ENCODE measurements at regions not wholly inside any gene's neighbourhood (a gene's known extent, or its start where the extent isn't known, plus 50 kb on each side); places are given as distances from the start of the nearest gene placed in this dataset.

DNA sequence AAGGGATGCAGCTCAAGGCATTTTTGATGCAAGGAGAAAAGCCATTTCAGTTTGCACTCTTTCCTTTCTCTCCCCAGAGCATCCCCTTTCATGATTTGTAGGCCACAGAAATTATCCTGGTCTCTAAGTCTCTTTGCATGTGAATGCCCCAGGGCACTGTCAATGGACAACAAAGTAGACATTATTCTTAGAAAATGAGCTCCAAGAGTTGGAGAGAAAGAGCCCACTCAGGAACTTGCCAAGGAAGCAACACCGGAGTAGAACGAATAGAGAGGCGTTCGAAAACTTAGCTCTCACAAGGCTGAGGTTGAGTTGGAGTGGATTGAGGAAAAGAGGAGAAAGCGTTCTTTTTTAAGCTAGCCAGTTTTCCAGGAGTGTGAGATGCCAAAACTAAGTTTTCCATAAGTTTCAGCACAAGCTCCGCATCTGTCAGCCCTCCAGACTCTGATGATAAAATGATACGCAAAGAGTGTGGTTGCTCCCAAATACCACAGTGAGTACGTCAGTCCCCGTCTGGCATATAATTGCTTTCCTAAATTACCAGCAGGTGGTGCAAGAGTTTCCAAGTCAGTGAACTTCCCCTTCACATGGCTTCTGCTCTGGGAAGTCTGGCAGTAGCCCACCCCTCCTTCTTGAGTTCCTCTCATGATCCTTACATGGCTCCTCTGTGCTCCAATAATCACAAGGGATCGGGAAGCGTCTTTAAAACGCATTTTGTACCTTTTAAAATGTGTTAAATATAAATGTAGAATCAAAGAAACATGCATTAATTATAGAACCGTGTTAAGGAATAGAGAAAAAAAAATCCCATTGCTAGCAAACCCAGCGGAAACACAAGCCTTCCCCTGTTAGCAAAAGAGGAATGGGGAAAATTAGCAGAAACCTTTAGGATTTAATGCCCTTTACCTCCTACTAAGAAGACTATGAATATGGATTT, 1060.6 kb upstream of the FANCL start:
- Mint-ChIP-seq H3K27me3 (peaks cover 0 to 23% (median 5%) of the 10 kb centered on the region in 5 donors), H3K4me3 (no peak overlapping the region), H3K9me3 (no peaks in the 10 kb centered on the region), H3K27ac (no peak overlapping the region), H3K4me1 (no peaks in the 10 kb centered on the region), H3K36me3 (no peaks in the 10 kb centered on the region)
- DNase-seq (peak in 5 of 9 donors; percentile 23 to 54 (median 36)), ATAC-seq (peak; percentile 74)
- no peak overlapping the region for H3K4me3 ChIP-seq (ENCODE audit: low read length)
- H3K4me1 ChIP-seq (ENCODE audit: control insufficient read depth in 2 of 2, insufficient read depth in 2 of 2, low read length in 2 of 2) = no peaks in the 10 kb centered on the region
- H3K9me3 ChIP-seq (ENCODE audit: control insufficient read depth in 2 of 3, low read length in 3 of 3) = no peaks in the 10 kb centered on the region
- ChIA-PET POLR2A (no interaction called here), CTCF (interaction anchor here (0.7 to 1.2 kb wide), 5 partner anchors 8 to 852 kb away, joined by 3 to 5 read pairs (median 3); no protein-coding TSS in a partner anchor)
- H3K36me3 ChIP-seq (ENCODE audit: control insufficient read depth in 2 of 3, insufficient read depth in 3 of 3, low read length in 3 of 3) = no peaks in the 10 kb centered on the region
- intact Hi-C loops (cut with micrococcal nuclease) = loop anchor here (1.0 to 5.0 kb wide), 7 partner anchors 586 to 1543 kb away; no protein-coding TSS in a partner anchor
- H3K27ac ChIP-seq (ENCODE audit: low read depth, low read length) = no peak overlapping the region
- no peaks in the 10 kb centered on the region for H3K27me3 ChIP-seq (ENCODE audit: control insufficient read depth in 2 of 2, insufficient read depth in 2 of 2, low read length in 2 of 2)

DNA sequence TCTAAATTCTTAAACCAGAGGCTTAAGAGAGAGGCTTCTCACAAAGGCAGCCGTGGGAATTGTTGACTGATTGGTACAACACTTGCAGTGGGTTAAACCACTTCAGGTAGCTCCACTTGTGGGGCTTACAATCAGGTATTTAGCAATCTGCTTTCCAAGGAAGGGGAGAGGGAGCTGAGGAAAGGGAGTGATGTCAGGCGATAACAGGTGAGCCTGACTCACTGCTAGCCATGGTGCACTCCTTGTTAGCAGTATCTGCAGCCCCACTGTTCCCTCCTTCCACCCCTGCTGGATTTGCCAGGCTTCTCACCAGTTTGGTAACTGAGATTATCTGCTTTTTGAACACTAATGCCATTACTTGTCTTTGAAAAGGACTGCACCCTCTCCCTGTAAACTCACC, 1056.7 kb upstream of the FANCL start:
- POLR2A ChIA-PET = no interaction called here
- Mint-ChIP-seq H3K27ac (no peak overlapping the region), H3K27me3 (peaks cover 0 to 24% (median 4%) of the 10 kb centered on the region in 5 donors), H3K4me1 (no peaks in the 10 kb centered on the region), H3K36me3 (no peaks in the 10 kb centered on the region), H3K9me3 (no peaks in the 10 kb centered on the region), H3K4me3 (no peak overlapping the region)
- H3K27ac ChIP-seq (ENCODE audit: low read depth, low read length) = no peak overlapping the region
- no peak for DNase-seq
- no peaks in the 10 kb centered on the region for H3K4me1 ChIP-seq (ENCODE audit: control insufficient read depth in 2 of 2, insufficient read depth in 2 of 2, low read length in 2 of 2)
- no peak overlapping the region for H3K4me3 ChIP-seq (ENCODE audit: low read length)
- CTCF ChIA-PET = interaction anchor here (0.6 kb wide), 1 partner anchor 492 kb away, joined by 4 read pairs; no protein-coding TSS in a partner anchor
- intact Hi-C loops (cut with micrococcal nuclease) = no loop called here
- H3K36me3 ChIP-seq (ENCODE audit: control insufficient read depth in 2 of 3, insufficient read depth in 3 of 3, low read length in 3 of 3) = no peaks in the 10 kb centered on the region
- no peaks in the 10 kb centered on the region for H3K27me3 ChIP-seq (ENCODE audit: control insufficient read depth in 2 of 2, insufficient read depth in 2 of 2, low read length in 2 of 2)
- H3K9me3 ChIP-seq (ENCODE audit: control insufficient read depth in 2 of 3, low read length in 3 of 3) = no peaks in the 10 kb centered on the region
- ATAC-seq = no peak

DNA sequence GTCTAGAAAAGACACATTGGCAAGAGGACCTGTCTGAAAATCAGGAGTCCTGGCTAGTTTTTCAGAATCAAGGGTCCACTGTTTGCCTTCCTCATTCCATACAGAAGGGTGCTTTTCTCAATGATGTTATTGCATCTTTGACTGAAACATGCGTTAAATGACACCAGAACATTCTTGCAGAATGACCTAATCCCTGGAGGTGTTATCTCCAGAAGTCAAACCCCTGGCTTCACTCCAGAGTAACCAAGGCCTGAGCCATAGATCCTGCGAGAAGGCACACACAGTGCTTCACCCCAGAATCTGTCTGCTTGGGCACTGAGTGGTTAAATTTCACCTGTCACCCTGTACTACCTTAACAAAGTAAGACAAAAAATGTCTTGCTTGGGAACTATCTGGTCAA, 1055.2 kb upstream of the FANCL start:
- Histone ChIP-seq H3K36me3 (ENCODE audit: control insufficient read depth in 2 of 3, insufficient read depth in 3 of 3, low read length in 3 of 3) (no peaks in the 10 kb centered on the region), H3K4me1 (ENCODE audit: control insufficient read depth in 2 of 2, insufficient read depth in 2 of 2, low read length in 2 of 2) (no peaks in the 10 kb centered on the region), H3K27ac (ENCODE audit: low read depth, low read length) (no peak overlapping the region), H3K27me3 (ENCODE audit: control insufficient read depth in 2 of 2, insufficient read depth in 2 of 2, low read length in 2 of 2) (no peaks in the 10 kb centered on the region), H3K9me3 (ENCODE audit: control insufficient read depth in 2 of 3, low read length in 3 of 3) (no peaks in the 10 kb centered on the region), H3K4me3 (ENCODE audit: low read length) (no peak overlapping the region)
- ATAC-seq (no peak), DNase-seq (no peak)
- no peaks in the 10 kb centered on the region for H3K36me3 Mint-ChIP-seq
- POLR2A ChIA-PET = no interaction called here
- H3K4me1 Mint-ChIP-seq = no peaks in the 10 kb centered on the region
- H3K27me3 Mint-ChIP-seq = peaks cover 0 to 24% (median 4%) of the 10 kb centered on the region in 5 donors
- no peak overlapping the region for H3K27ac Mint-ChIP-seq
- intact Hi-C loops (cut with micrococcal nuclease) = no loop called here
- H3K4me3 Mint-ChIP-seq = no peak overlapping the region
- CTCF ChIA-PET = no interaction called here
- H3K9me3 Mint-ChIP-seq = no peaks in the 10 kb centered on the region

DNA sequence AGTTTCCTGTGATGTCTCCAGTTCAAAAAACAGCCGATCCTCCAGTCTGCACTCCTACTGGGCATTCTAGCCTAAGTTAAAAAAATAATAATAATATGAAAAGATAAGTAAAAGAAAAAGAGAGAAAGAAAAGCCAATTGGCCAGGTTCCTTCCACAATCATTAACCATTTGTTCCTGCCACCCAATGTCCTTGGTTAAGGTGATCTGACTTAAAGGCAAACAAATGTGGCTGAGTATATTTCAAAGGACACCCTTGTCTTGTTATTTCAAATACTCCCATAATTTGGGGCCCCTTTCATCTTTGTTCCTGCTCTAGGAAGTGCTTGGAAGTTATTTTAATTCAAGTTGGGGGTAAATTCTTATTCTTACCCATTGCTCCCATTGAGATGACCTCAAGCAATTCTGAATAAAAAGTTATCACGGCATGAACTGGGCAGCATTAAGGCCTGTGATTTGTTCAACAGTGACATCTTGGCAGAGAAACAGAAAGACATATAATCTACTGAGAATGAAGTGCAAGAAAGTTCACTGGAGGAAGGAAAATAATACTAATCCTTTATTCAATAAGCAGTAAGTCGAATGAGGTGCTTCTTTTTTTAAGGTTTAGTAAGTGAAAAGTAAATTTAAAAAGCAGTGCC, 1054.5 kb upstream of the FANCL start:
- no peaks in the 10 kb centered on the region for H3K4me1 Mint-ChIP-seq
- ChIA-PET CTCF (no interaction called here), POLR2A (interaction anchor here (0.6 kb wide), 1 partner anchor 1057 kb away, joined by 3 read pairs; no protein-coding TSS in a partner anchor)
- Histone ChIP-seq H3K9me3 (ENCODE audit: control insufficient read depth in 2 of 3, low read length in 3 of 3) (no peaks in the 10 kb centered on the region), H3K27me3 (ENCODE audit: control insufficient read depth in 2 of 2, insufficient read depth in 2 of 2, low read length in 2 of 2) (no peaks in the 10 kb centered on the region), H3K4me3 (ENCODE audit: low read length) (no peak overlapping the region), H3K27ac (ENCODE audit: low read depth, low read length) (no peak overlapping the region), H3K4me1 (ENCODE audit: control insufficient read depth in 2 of 2, insufficient read depth in 2 of 2, low read length in 2 of 2) (no peaks in the 10 kb centered on the region), H3K36me3 (ENCODE audit: control insufficient read depth in 2 of 3, insufficient read depth in 3 of 3, low read length in 3 of 3) (no peaks in the 10 kb centered on the region)
- DNase-seq = no peak
- peaks cover 0 to 24% (median 4%) of the 10 kb centered on the region in 5 donors for H3K27me3 Mint-ChIP-seq
- no peaks in the 10 kb centered on the region for H3K36me3 Mint-ChIP-seq
- ATAC-seq = no peak
- no peak overlapping the region for H3K27ac Mint-ChIP-seq
- H3K4me3 Mint-ChIP-seq = no peak overlapping the region
- intact Hi-C loops (cut with micrococcal nuclease) = no loop called here
- H3K9me3 Mint-ChIP-seq = no peaks in the 10 kb centered on the region

DNA sequence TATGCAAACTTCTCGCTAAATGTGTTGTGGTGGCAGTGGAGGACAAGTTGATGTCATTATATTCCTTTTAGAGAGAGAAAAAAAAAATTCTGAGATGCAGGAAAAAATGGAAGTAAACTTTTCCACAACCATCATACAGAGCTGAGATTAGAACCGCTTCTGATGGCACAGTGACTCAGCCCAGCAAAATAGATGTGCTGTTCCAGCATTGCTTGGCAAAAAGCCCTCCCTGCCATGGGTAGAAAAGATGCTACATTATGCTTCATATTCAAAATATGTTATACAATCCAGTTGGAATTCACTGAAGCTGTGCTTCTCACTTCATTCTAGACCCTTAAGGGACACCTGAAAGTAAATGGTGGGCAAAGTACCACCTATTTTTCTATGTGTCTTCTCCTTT, 1047.6 kb upstream of the FANCL start:
- Mint-ChIP-seq H3K4me3 (no peak overlapping the region), H3K9me3 (peaks cover 0 to 2% (median 0%) of the 10 kb centered on the region in 11 donors), H3K4me1 (no peaks in the 10 kb centered on the region), H3K27ac (no peak overlapping the region), H3K27me3 (peaks cover 0 to 25% (median 20%) of the 10 kb centered on the region in 5 donors), H3K36me3 (no peaks in the 10 kb centered on the region)
- POLR2A ChIA-PET = no interaction called here
- Histone ChIP-seq H3K4me3 (ENCODE audit: low read length) (no peak overlapping the region), H3K27me3 (ENCODE audit: control insufficient read depth in 2 of 2, insufficient read depth in 2 of 2, low read length in 2 of 2) (no peaks in the 10 kb centered on the region), H3K36me3 (ENCODE audit: control insufficient read depth in 2 of 3, insufficient read depth in 3 of 3, low read length in 3 of 3) (no peaks in the 10 kb centered on the region), H3K9me3 (ENCODE audit: control insufficient read depth in 2 of 3, low read length in 3 of 3) (no peaks in the 10 kb centered on the region), H3K4me1 (ENCODE audit: control insufficient read depth in 2 of 2, insufficient read depth in 2 of 2, low read length in 2 of 2) (no peaks in the 10 kb centered on the region), H3K27ac (ENCODE audit: low read depth, low read length) (no peak overlapping the region)
- intact Hi-C loops (cut with micrococcal nuclease) = no loop called here
- CTCF ChIA-PET = no interaction called here
- DNase-seq = no peak
- ATAC-seq = no peak

DNA sequence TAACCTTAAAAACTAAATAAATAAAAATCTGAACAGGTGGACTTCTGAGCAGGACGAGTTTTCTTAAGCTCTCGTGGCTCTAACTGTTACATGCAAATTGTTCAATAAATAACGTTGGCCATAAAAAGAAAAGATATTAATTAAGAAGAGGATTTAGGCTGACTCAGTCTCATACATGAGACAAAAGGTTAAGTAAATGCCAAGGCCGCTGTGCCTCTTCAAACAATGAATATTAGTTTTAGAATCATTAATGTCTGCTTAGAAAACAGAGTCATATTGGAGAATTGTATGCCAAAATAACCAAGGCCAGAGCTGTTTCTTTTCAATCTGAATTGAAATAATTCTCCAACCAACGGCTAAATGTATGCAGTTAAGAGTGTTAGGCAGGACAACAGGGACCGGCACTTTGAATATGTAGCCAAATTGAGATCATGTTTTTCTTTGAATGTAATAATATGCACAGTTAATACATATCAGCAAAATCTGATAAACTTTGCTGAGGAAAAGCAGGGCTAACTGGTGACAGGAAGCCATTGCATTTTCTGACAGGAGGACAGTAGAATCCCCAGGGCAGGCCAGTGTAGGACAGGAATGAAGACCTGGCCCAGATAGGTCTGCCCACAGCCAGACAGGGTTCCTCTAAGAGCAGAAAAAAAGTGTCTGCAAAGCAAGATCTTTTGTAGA, 1041.4 kb upstream of the FANCL start:
- no peaks in the 10 kb centered on the region for H3K9me3 ChIP-seq (ENCODE audit: control insufficient read depth in 2 of 3, low read length in 3 of 3)
- CTCF ChIA-PET = no interaction called here
- intact Hi-C loops (cut with micrococcal nuclease) = no loop called here

More for the DNA sequence above, 1041.4 kb upstream of the FANCL start:
- no peak for ATAC-seq
- H3K27me3 Mint-ChIP-seq = peaks cover 0 to 16% (median 2%) of the 10 kb centered on the region in 5 donors
- Histone ChIP-seq H3K4me1 (ENCODE audit: control insufficient read depth in 2 of 2, insufficient read depth in 2 of 2, low read length in 2 of 2) (no peaks in the 10 kb centered on the region), H3K36me3 (ENCODE audit: control insufficient read depth in 2 of 3, insufficient read depth in 3 of 3, low read length in 3 of 3) (no peaks in the 10 kb centered on the region), H3K4me3 (ENCODE audit: low read length) (no peak overlapping the region), H3K27me3 (ENCODE audit: control insufficient read depth in 2 of 2, insufficient read depth in 2 of 2, low read length in 2 of 2) (no peaks in the 10 kb centered on the region), H3K27ac (ENCODE audit: low read depth, low read length) (no peak overlapping the region)
- H3K27ac Mint-ChIP-seq = no peak overlapping the region
- POLR2A ChIA-PET = no interaction called here
- DNase-seq = no peak
- no peak overlapping the region for H3K4me3 Mint-ChIP-seq
- H3K9me3 Mint-ChIP-seq = peaks cover 0 to 2% (median 0%) of the 10 kb centered on the region in 11 donors
- H3K36me3 Mint-ChIP-seq = no peaks in the 10 kb centered on the region
- H3K4me1 Mint-ChIP-seq = no peaks in the 10 kb centered on the region

Measured in naive thymus-derived CD4-positive, alpha-beta T cell (primary cell).